ENCODE measurements at regions not wholly inside any gene's neighbourhood (a gene's known extent, or its start where the extent isn't known, plus 50 kb on each side); places are given as distances from the start of the nearest gene placed in this dataset.
"Not testable (repeated sequence)": the region's sequence is repeated elsewhere in the genome, so short reads cannot be mapped to it uniquely, and the experiment has no call there.

DNA sequence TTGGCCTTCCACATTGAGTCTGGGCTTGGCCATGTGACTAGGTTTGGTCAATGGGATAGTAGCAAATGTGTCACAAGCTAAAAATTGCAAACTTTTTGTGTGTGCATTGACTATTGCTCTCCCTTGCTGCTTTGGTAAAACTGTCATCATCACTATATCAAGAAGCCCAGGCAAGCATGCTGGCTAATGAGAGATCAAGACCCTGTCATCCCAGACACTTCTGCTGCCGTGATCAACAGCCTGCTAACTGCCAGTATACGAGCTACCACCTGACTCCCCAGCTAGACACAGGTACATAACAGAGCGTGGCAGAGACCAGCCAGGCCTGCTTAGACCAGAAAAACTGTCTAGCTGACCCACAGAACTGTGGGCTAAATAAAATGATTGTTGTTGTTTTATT, 456.7 kb upstream of the DCN start:
- H3K9me3 Mint-ChIP-seq: peaks cover 3% of the 10 kb centered on the region
- no peak overlapping the region for H3K27ac Mint-ChIP-seq
- H3K4me3 Mint-ChIP-seq: no peak overlapping the region
- H3K27me3 Mint-ChIP-seq (ENCODE audit: insufficient read depth): peaks cover 2% of the 10 kb centered on the region
- no peaks in the 10 kb centered on the region for H3K36me3 Mint-ChIP-seq (ENCODE audit: low read depth)
- no peak for DNase-seq (ENCODE audit: low spot score)
- intact Hi-C loops (cut with micrococcal nuclease): no loop called here
- H3K4me1 Mint-ChIP-seq (ENCODE audit: low read depth): peaks cover 5% of the 10 kb centered on the region

DNA sequence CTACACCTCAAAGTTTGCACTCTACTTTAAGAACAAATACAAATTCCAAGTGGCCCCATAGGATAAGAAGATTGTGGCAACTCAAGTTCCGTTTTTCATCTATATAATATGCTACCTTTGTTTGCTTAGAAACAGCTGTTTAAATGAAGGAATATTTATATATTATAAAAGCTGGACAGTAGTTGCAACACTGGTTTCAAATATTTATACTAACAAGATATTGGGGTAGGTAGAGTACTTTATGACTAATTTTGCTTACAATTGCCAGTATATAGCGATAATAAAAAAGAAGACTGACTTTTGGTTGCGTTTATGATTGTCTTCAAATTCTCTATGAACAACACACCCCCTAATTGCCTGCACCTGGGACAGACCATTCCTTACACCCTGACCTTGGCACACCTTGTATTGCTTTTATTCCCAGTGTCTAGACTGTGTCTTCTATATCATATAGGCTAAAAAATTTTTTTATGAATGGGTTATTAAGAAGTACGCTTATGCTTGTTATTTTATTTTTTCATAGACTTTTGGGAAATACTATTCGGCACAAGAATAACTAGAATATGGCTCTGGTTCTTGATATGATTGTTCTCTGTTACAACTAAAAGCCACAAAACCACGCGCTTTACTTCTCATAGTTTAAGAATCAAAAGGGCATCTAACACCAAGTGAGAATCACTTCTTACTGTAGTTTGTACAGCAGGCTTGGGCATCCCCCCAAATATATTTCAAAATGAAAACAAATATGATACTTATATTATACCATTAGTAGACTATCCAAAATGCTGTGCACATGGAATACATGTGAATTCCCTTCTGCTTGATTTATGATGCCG, 455.4 kb upstream of the DCN start:
- no peak overlapping the region for H3K27ac Mint-ChIP-seq
- no peaks in the 10 kb centered on the region for H3K36me3 Mint-ChIP-seq (ENCODE audit: low read depth)
- peaks cover 2% of the 10 kb centered on the region for H3K27me3 Mint-ChIP-seq (ENCODE audit: insufficient read depth)
- no peak for DNase-seq (ENCODE audit: low spot score)
- peaks cover 5% of the 10 kb centered on the region for H3K4me1 Mint-ChIP-seq (ENCODE audit: low read depth)
- H3K9me3 Mint-ChIP-seq: peaks cover 3% of the 10 kb centered on the region
- no peak overlapping the region for H3K4me3 Mint-ChIP-seq
- intact Hi-C loops (cut with micrococcal nuclease): no loop called here

DNA sequence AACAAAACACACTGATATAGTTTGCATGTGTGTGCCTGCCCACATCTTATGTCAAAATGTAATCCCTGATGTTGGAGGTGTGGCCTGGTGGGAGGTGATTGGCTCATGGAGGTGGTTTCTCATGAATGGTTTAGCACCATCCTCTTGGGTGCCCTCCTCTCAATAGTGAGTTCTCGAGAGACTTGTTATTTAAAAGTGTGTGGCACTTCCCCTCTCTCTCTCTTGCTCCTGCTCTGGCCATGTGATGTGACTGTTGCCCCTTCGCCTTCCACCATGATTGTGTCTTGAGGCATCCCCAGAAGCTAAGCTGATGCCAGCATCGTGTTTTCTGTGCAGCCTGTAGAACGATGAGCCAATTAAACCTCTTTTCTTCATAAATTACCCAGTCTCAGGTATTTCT, 454.1 kb upstream of the DCN start:
- DNase-seq (ENCODE audit: low spot score): no peak
- H3K27me3 Mint-ChIP-seq (ENCODE audit: insufficient read depth): peaks cover 2% of the 10 kb centered on the region
- no peaks in the 10 kb centered on the region for H3K36me3 Mint-ChIP-seq (ENCODE audit: low read depth)
- intact Hi-C loops (cut with micrococcal nuclease): no loop called here
- peaks cover 5% of the 10 kb centered on the region for H3K4me1 Mint-ChIP-seq (ENCODE audit: low read depth)
- no peak overlapping the region for H3K27ac Mint-ChIP-seq
- H3K4me3 Mint-ChIP-seq: no peak overlapping the region
- peaks cover 3% of the 10 kb centered on the region for H3K9me3 Mint-ChIP-seq

DNA sequence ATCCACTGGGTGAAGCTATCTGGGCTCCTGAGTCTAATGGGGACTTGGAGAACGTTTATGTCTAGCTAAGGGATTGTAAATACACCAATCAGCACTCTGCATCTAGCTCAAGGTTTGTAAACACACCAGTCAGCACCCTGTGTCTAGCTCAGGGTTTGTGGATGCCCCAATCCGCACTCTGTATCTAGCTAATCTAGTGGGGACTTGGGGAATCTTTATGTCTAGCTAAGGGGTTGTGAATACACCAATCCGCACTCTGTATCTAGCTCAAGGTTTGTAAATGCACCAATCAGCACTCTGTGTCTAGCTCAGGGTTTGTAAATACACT, 451.7 kb upstream of the DCN start:
- H3K27me3 Mint-ChIP-seq (ENCODE audit: insufficient read depth); H3K4me1 Mint-ChIP-seq (ENCODE audit: low read depth); intact Hi-C loops (cut with micrococcal nuclease); H3K4me3 Mint-ChIP-seq; H3K27ac Mint-ChIP-seq; H3K9me3 Mint-ChIP-seq; DNase-seq (ENCODE audit: low spot score); H3K36me3 Mint-ChIP-seq (ENCODE audit: low read depth): not testable (repeated sequence)

DNA sequence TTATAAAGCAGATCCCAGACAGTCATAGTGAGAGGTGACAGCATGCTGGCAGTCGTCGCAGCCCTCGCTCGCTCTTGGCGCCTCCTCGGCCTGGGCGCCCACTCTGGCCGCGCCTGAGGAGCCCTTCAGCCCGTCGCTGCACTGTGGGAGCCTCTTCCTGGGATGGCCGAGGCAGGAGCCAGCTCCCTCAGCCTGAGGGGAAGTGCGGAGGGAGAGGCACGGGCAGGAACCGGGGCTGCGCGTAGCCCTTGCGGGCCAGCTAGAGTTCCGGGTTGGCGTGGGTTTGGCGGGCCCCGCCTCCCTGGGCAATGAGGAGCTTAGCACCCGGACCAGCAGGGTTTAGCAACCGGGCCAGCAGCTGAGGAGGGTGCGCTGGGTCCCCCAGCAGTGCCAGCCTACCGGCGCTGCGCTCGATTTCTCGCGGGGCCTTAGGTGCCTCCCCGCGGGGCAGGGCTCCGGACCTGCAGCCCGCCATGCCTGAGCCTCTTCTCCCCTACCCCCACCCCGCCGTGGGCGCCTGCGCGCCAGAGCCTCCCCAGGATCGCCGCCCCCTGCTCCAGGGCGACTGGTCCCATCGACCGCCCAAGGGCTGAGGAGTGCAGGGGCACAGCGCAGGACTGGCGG, 451.2 kb upstream of the DCN start:
- intact Hi-C loops (cut with micrococcal nuclease): no loop called here
- H3K36me3 Mint-ChIP-seq (ENCODE audit: low read depth): no peaks in the 10 kb centered on the region
- DNase-seq (ENCODE audit: low spot score): no peak
- H3K27me3 Mint-ChIP-seq (ENCODE audit: insufficient read depth): peaks cover 2% of the 10 kb centered on the region
- H3K4me3 Mint-ChIP-seq: no peak overlapping the region
- peaks cover 3% of the 10 kb centered on the region for H3K9me3 Mint-ChIP-seq
- peaks cover 5% of the 10 kb centered on the region for H3K4me1 Mint-ChIP-seq (ENCODE audit: low read depth)
- no peak overlapping the region for H3K27ac Mint-ChIP-seq

DNA sequence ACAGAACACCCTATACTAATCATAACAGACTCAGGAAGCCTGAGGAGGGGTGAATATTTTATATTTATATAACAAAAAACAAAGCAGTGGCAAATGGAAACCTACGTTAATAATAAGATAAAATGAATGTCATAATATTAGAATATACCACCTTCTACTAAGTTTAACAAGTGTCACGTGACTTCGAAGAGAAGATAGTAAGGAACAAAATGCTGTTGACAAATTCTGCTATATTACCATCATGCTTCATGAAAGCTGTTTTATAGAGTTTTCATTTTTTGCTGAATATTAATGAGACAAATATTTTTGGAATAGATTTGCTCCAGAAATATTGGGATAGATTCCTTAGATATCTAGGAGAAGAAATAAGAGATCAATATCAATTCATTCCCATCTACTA, 450.6 kb upstream of the DCN start:
- Mint-ChIP-seq H3K4me1 (ENCODE audit: low read depth) (peaks cover under 1% of the 10 kb centered on the region), H3K36me3 (ENCODE audit: low read depth) (no peaks in the 10 kb centered on the region), H3K27me3 (ENCODE audit: insufficient read depth) (peaks cover 2% of the 10 kb centered on the region), H3K9me3 (peaks cover 3% of the 10 kb centered on the region), H3K27ac (no peak overlapping the region), H3K4me3 (no peak overlapping the region)
- intact Hi-C loops (cut with micrococcal nuclease): no loop called here
- DNase-seq (ENCODE audit: low spot score): no peak

DNA sequence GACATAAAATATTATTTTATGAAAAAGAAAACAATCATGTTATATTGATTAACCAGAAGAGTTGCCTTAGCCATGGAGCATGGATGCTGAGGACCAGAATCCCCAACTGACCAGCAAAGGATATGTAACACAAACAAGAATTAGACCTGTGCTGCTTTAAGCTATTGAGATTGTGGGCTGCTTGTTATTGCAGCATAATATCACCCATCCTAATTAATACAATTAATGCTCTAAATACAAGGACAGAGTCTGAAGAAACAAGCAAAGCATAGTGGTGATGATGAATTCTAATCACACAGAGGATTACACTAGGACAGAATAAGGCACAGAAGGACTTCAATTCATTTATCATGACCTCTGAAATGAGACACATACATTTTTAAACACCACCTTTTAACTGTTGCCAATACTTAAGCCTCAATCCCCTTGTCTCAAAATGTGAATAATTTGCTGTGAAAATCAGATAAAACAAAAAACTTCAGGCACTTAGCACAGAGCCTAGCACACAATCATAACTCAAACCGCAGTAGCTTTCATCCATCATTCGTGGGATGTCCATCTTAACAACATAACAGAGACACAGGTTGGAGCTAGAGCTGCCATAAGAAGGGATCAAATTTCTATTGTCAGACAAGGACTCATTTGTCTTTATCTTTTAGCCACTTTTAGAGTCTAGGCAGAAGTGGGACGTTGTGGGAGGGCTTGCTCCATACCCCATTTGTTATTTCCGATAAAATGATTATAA, 449.6 kb upstream of the DCN start:
- H3K9me3 Mint-ChIP-seq: peaks cover 7% of the 10 kb centered on the region
- H3K4me3 Mint-ChIP-seq: no peak overlapping the region
- no peak for DNase-seq (ENCODE audit: low spot score)
- H3K36me3 Mint-ChIP-seq (ENCODE audit: low read depth): no peaks in the 10 kb centered on the region
- H3K27me3 Mint-ChIP-seq (ENCODE audit: insufficient read depth): peaks cover 2% of the 10 kb centered on the region
- no peaks in the 10 kb centered on the region for H3K4me1 Mint-ChIP-seq (ENCODE audit: low read depth)
- no peak overlapping the region for H3K27ac Mint-ChIP-seq
- intact Hi-C loops (cut with micrococcal nuclease): no loop called here

DNA sequence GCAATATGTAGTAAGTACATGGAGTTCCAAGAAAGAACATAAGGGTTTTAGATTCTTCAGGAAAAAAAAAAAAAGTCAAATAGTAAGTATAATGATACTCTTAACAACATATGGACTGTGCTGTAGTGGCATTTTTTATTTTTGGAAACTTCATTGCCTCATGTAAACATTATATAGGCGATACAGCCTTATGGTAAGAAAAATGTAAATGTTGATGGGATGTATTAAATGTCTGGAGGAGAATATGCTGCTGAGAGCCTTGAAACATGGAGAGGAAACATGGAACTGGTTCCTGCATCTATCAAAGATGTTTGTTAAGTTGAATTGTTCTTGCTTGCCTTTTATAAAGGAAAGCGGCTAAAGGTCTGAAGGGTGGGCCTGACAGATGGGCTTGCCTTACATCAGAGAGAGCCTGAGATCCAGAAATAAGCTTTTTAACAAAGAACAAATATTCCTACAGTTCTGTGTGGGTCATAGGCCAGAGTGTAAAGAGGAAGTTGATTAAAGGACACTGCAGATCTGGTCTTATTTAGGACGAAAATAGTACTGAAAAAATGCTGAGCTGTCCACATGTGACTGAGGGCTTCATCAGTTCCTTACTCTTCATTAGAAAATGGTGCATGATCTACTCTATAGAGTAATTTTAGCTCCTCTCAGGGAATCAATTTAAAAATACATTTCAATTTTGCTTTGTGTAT, 448.1 kb upstream of the DCN start:
- no peaks in the 10 kb centered on the region for H3K4me1 Mint-ChIP-seq (ENCODE audit: low read depth)
- intact Hi-C loops (cut with micrococcal nuclease): no loop called here
- H3K27me3 Mint-ChIP-seq (ENCODE audit: insufficient read depth): no peaks in the 10 kb centered on the region
- H3K9me3 Mint-ChIP-seq: peaks cover 16% of the 10 kb centered on the region
- DNase-seq (ENCODE audit: low spot score): no peak
- no peaks in the 10 kb centered on the region for H3K36me3 Mint-ChIP-seq (ENCODE audit: low read depth)
- H3K4me3 Mint-ChIP-seq: no peak overlapping the region
- no peak overlapping the region for H3K27ac Mint-ChIP-seq

DNA sequence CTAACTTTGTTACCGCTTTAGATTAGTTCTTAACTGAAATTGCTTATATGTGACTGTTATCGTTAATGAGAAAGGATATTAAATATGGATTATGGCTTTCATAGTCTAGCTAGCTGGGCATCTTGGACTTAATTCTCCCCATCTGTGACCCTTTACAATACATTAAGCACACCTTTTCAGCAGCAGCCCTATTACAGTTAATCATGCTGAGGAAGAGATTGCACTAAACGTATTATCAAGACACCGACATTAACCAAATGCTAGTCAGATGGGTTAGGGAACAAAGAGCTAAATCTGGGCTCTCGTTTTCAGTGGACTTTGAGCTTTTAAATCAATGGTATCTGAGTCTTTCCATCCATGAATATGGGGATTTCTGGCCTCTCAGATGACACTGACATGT, 447.5 kb upstream of the DCN start:
- intact Hi-C loops (cut with micrococcal nuclease): no loop called here
- DNase-seq (ENCODE audit: low spot score): no peak
- Mint-ChIP-seq H3K36me3 (ENCODE audit: low read depth) (no peaks in the 10 kb centered on the region), H3K4me3 (no peak overlapping the region), H3K27me3 (ENCODE audit: insufficient read depth) (peaks cover 1% of the 10 kb centered on the region), H3K4me1 (ENCODE audit: low read depth) (no peaks in the 10 kb centered on the region), H3K9me3 (peaks cover 17% of the 10 kb centered on the region), H3K27ac (no peak overlapping the region)

DNA sequence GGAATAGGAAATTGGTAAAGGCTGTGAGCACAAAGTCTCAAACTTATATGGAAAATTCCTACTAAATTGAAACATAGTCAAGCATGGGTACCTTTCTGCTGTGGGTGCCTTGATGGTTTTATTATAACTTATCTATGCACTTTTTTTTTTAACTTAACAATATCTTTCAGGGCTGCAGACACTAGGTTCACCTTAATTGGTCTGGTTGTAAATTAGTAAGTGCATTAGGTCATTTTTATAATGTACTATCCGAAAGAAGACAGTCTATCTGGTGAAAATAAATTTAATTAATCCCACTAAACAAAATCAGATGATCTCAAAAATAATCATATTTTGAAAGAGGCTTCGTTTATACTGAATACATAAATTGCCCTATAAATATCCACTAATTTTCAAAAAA, 446.8 kb upstream of the DCN start:
- Mint-ChIP-seq H3K9me3 (peaks cover 18% of the 10 kb centered on the region), H3K4me3 (no peak overlapping the region), H3K36me3 (ENCODE audit: low read depth) (no peaks in the 10 kb centered on the region), H3K27me3 (ENCODE audit: insufficient read depth) (peaks cover 1% of the 10 kb centered on the region), H3K4me1 (ENCODE audit: low read depth) (no peaks in the 10 kb centered on the region), H3K27ac (no peak overlapping the region)
- intact Hi-C loops (cut with micrococcal nuclease): no loop called here
- DNase-seq (ENCODE audit: low spot score): no peak

DNA sequence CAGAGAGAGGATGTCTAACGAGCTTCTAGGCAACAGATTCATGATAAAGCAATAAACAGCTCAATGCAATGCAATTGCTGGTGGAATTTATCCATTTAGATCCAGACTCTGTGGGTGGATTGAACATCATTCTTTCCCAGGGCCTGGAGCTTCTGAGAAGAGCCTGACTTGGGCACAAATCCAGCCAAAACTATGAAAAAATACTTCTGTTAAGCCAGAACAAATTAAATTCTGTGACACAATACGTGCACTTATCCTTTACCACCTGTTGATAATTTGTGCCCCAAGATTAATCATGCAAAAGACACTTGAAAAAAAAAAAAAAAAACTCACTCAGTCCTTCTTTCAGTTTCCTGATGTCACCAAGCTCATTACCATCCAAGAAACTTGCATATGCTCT, 446.0 kb upstream of the DCN start:
- Mint-ChIP-seq H3K36me3 (ENCODE audit: low read depth) (no peaks in the 10 kb centered on the region), H3K4me1 (ENCODE audit: low read depth) (no peaks in the 10 kb centered on the region), H3K9me3 (peaks cover 18% of the 10 kb centered on the region), H3K27ac (no peak overlapping the region), H3K27me3 (ENCODE audit: insufficient read depth) (peaks cover 1% of the 10 kb centered on the region), H3K4me3 (no peak overlapping the region)
- intact Hi-C loops (cut with micrococcal nuclease): no loop called here
- no peak for DNase-seq (ENCODE audit: low spot score)

DNA sequence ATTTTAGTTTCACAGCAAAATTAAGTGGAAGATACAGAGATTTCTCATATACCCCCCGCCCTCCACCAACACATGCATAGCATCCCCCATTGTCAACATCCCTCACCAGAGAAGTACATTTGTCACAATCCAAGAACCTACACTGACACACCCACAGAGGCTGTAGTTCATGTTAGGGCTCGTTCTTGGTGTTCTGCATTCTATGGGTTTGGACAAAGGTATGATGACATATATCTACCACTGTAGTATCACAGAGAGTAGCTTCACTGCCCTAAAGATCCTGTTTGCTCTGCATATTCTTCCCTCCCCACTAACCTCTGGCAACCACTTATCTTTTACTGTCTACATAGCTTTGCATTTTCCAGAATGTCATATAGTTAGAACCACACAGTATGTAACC, 444.6 kb upstream of the DCN start:
- DNase-seq (ENCODE audit: low spot score): no peak
- Mint-ChIP-seq H3K4me1 (ENCODE audit: low read depth) (no peaks in the 10 kb centered on the region), H3K9me3 (peaks cover 18% of the 10 kb centered on the region), H3K27me3 (ENCODE audit: insufficient read depth) (peaks cover 1% of the 10 kb centered on the region), H3K4me3 (no peak overlapping the region), H3K36me3 (ENCODE audit: low read depth) (no peaks in the 10 kb centered on the region), H3K27ac (no peak overlapping the region)
- intact Hi-C loops (cut with micrococcal nuclease): no loop called here

DNA sequence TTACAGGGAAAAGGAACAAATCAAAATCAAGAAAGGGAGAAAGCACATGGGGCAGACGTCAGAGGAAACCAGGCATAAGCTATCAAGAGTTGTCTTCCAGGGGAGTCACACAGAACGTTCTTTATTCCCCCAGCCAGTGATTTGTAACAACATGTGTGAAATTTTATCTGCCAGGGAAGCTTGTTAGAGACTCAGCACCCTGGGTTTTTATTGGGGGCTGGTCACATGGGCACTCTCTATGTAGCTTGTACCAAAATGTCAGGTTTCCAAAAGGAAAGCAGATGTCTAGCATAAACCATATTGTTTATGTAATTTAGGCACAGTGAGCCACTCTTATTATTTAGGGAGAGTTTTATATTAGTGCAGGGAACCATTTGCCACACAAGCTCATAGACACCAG, 440.4 kb upstream of the DCN start:
- peaks cover 3% of the 10 kb centered on the region for H3K27me3 Mint-ChIP-seq (ENCODE audit: insufficient read depth)
- intact Hi-C loops (cut with micrococcal nuclease): no loop called here

More for the DNA sequence above, 440.4 kb upstream of the DCN start:
- Mint-ChIP-seq H3K27ac (no peak overlapping the region), H3K4me1 (ENCODE audit: low read depth) (peaks cover 2% of the 10 kb centered on the region), H3K36me3 (ENCODE audit: low read depth) (no peaks in the 10 kb centered on the region), H3K4me3 (no peak overlapping the region), H3K9me3 (peaks cover 18% of the 10 kb centered on the region)
- no peak for DNase-seq (ENCODE audit: low spot score)

All from activated T-helper 1 cell treated with anti-CD3 and anti-CD28 coated beads, Interleukin-12 subunit alpha, Interleukin-12 subunit beta, Interleukin-2, Interleukin-4 antibody, amounts not matched to agents 30 ng/mL and 10 ng/mL and 1 ng/mL, durations not matched to agents 14 hours and 24 hours and 36 hours (primary cell).